GM10248 (cell line): ENCODE measurements at regions not wholly inside any gene's neighbourhood (a gene's known extent, or its start where the extent isn't known, plus 50 kb on each side); places are given as distances from the start of the nearest gene placed in this dataset.

Experiments used
- CTCF ChIA-PET: fragments of 300-600 bp; sonication (Branson Sonifier 250); formaldehyde crosslinking; extraction: SDS; loops from one replicate; lab custom pipeline; 2021; ENCODE audit warnings: antibody characterized with exemption; lab: Yijun Ruan, JAX
- POLR2A ChIA-PET: fragments of 350-650 bp; sonication (Branson Sonifier 250); formaldehyde crosslinking; extraction: SDS; loops from one replicate; lab custom pipeline; 2020; ENCODE audit warnings: antibody characterized with exemption; lab: Yijun Ruan, JAX
- DNase-seq: peaks from one replicate; pipeline ENCODE4 v3.0.0; 2012; ENCODE audit errors: extremely low spot score
- CTCF ChIP-seq: IDR thresholded peaks from 2 replicates; pipeline ENCODE4 v1.5.1; 2012; ENCODE audit warnings: mild to moderate bottlenecking, low read depth; ENCODE audit errors: extremely low read depth, missing control alignments, control extremely low read depth

DNA sequence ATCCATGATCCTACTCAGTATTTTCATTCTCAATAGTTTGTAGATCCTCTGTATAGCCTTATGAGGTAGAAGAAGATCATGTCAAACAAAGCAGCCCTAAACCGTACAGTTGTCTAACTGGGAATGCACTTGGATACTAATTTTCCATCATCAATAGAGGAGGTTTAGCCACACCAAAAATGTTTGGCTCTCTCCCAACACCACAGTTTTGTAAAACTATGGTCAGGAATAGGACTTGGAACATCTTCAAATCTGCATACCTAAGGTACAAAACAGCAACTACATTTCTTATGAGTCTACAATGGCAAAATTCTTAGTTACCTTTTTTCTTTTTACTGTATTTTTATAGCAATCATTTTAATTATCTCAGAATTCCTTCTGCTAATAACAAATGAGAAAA is 1001.6 kb downstream of the ROBO2 start:
- POLR2A ChIA-PET, result no interaction called here
- CTCF ChIA-PET, result no interaction called here

GRCh38 chr3:78046566-78046965 is 1006.7 kb downstream of the ROBO2 start:
- TF ChIP-seq CTCF, result no peak
- CTCF ChIA-PET, result no interaction called here
- POLR2A ChIA-PET, result no interaction called here
- no peak for DNase-seq

More for the DNA sequence above, 1001.6 kb downstream of the ROBO2 start:
- DNase-seq, result no peak
- TF ChIP-seq CTCF, result no peak

DNA sequence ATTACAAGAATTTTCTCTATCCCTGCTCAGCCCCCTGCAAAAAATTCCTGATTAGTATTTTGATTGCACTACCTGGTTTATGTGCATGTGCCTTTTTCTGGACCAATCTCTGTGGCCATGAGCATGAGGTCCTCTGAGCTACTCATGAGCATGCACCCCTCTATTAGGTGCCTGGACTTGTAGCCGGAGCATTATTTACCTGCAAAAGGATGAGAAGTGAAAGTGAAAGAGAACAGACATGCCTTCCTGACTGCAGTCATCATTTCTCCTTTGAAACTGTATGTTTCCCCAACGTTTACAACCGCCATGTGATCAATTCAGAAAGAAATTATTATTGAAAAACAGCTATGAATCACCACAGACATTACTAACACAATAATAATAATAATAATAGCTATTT is 1008.8 kb downstream of the ROBO2 start:
- no peak for TF ChIP-seq CTCF
- CTCF ChIA-PET, result interaction anchor here (0.9 to 3.0 kb wide), 5 partner anchors 10 to 22 kb away, joined by 3 to 9 read pairs (median 6); no protein-coding TSS in a partner anchor
- POLR2A ChIA-PET, result no interaction called here
- DNase-seq, result peak; percentile 8

DNA sequence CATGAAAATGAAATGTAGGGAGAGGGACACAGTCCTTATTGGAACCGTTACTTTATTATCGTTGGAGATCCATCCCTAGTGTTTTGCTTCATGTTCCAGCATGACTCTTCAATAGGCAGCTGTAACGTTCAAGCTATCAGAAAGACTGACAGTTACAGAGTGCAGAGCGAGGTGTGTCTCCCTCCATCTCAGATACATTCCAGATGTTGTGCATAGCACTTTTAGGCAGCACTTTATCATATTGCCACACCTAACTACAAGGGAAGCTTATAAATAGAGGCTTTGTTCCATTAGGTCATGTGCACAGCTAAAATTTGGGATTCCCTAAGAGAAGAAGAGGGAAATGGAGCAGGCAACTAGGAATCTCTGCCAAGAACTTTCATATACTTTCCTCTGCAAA is 1009.6 kb downstream of the ROBO2 start:
- ChIA-PET CTCF (interaction anchor here (1.3 to 3.0 kb wide), 4 partner anchors 9 to 17 kb away, joined by 3 to 9 read pairs (median 6); no protein-coding TSS in a partner anchor), POLR2A (no interaction called here)
- TF ChIP-seq CTCF, result no peak

DNA sequence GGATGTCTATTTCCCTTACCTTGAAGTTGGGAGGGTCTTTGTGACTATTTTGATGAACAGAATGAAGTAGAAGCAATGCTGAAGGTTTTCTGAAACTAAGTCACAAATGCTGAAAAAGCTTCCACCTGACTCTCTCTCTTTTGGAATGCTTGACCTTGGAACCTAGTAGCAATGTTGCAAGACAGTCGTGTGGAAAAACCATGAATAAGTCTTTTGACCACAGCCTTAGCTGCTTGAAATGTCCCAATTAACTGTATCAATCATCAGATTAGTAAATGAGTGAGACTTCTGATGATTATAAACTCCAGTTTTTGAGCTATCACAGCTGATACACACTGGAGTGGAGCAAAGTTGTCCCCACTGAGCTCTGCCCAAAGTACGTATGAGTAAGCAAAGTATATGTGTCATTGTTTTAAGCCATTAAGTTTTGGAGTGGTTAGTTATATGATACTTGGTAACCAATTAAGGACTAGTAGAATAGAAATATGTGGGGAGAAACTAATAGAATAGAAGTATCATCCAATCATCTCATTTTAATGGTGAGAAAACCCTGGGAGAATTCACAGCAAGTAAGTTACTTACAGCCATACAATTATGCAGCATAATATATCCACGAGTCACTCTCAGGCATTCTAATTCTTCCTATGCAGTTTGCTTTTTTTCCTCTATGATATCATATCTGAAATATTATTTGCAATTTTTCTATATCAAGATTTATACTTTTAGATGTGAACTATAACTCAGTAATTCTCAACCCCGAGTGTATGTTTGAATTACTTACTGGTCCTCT is 1010.6 kb downstream of the ROBO2 start:
- no peak for DNase-seq
- TF ChIP-seq CTCF, result no peak
- CTCF ChIA-PET, result interaction anchor here (1.0 to 3.0 kb wide), 3 partner anchors 8 to 15 kb away, joined by 3 to 9 read pairs (median 3); no protein-coding TSS in a partner anchor
- POLR2A ChIA-PET, result no interaction called here

More for the DNA sequence above, 1009.6 kb downstream of the ROBO2 start:
- no peak for DNase-seq

- no peak for DNase-seq
- CTCF ChIA-PET, result no interaction called here
- no peak for TF ChIP-seq CTCF
- POLR2A ChIA-PET, result no interaction called here
Observed at GRCh38 chr3:78052746-78053145, 1012.8 kb downstream of the ROBO2 start.
